DND-41 (cell line): ENCODE measurements at regions not wholly inside any gene's neighbourhood (a gene's known extent, or its start where the extent isn't known, plus 50 kb on each side); places are given as distances from the start of the nearest gene placed in this dataset.

Experiments used
- CTCF ChIP-seq: IDR thresholded peaks from 2 replicates; pipeline ENCODE4 v1.5.1; 2012; ENCODE audit warnings: borderline replicate concordance, low read length, moderate library complexity, mild to moderate bottlenecking; ENCODE audit not compliant: poor library complexity, severe bottlenecking; ENCODE audit errors: extremely low read depth
- EZH2 ChIP-seq: IDR thresholded peaks from 3 replicates; pipeline ENCODE4 v1.6.1; 2012; ENCODE audit warnings: borderline replicate concordance, low read depth, mild to moderate bottlenecking, moderate library complexity, low read length, inconsistent platforms; ENCODE audit not compliant: severe bottlenecking

DNA sequence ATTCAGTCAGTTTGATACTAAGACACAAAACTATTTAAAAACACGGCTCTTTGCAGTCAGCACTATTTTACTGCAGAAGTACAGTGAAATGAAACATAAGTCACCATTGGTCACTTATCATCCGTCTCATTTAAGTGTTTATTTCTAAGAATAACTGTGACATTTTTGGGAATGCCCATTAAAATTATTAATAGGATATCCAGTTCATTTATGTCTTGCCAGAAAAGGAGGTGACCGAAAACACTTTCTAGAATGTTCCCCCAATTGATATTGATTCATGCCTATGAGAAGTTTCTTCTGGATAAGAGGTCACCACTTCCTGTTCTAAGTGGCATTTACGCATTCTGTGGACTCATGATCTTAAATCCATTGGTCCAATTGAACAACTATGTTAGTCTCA lies 477.3 kb downstream of the LIG4 start:
- TF ChIP-seq CTCF (no peak), EZH2 (no peak)
